Transverse colon (tissue), 4 donors: ENCODE measurements at regions not wholly inside any gene's neighbourhood (a gene's known extent, or its start where the extent isn't known, plus 50 kb on each side); places are given as distances from the start of the nearest gene placed in this dataset.

Experiments
- DNase-seq: peaks from one replicate; pipeline ENCODE4 v3.0.0-alpha.2; 2019
- H3K27ac ChIP-seq, 4 donors: fragments of 200-600 bp; sonication (generic); 2 replicates each; pipeline ENCODE4 v1.5.1; 2016 to 2018; ENCODE audit warnings: inconsistent platforms in 4 of 4
- H3K27me3 ChIP-seq: fragments of 200-600 bp; sonication (generic); 2 replicates; pipeline ENCODE4 v1.5.1; 2017; ENCODE audit warnings: inconsistent platforms
- H3K36me3 ChIP-seq, 4 donors: fragments of 200-600 bp; sonication (generic); 2 replicates each; pipeline ENCODE4 v1.5.1; 2017 to 2019; ENCODE audit warnings: inconsistent platforms in 4 of 4
- H3K4me1 ChIP-seq, 4 donors: fragments of 200-600 bp; sonication (generic); 2 replicates each; pipeline ENCODE4 v1.5.1; 2017 to 2020; ENCODE audit warnings: inconsistent platforms in 4 of 4
- H3K4me3 ChIP-seq, 4 donors: fragments of 200-600 bp; sonication (generic); 1 replicate in 1 of 4; 2 replicates in 3 of 4; pipeline versions ENCODE4 v1.5.1 to v1.6.1; 2017 to 2019; ENCODE audit warnings: inconsistent platforms in 4 of 4
- H3K9me3 ChIP-seq, 2 donors: fragments of 200-600 bp; sonication (generic); 2 replicates each; pipeline ENCODE4 v1.5.1; 2017 to 2019; ENCODE audit warnings: inconsistent platforms in 2 of 2
- CTCF ChIP-seq, 5 experiments: fragments of 200-600 bp in 3 of 5; fragments of 450-650 bp in 2 of 5; sonication (generic) in 3 of 5; IDR thresholded peaks; 1 replicate in 2 of 5; 2 replicates in 3 of 5; pipeline ENCODE4 v1.5.1; 2016 to 2017; ENCODE audit warnings: antibody characterized with exemption in 5 of 5, inconsistent platforms in 3 of 5, mild to moderate bottlenecking in 2 of 5, moderate library complexity in 1 of 5
- EP300 ChIP-seq: sonication (generic); formaldehyde crosslinking; IDR thresholded peaks from one replicate; pipeline ENCODE4 v1.6.1; 2017; ENCODE audit warnings: antibody characterized with exemption, low read depth
- POLR2A ChIP-seq: fragments of 450-650 bp; IDR thresholded peaks from one replicate; pipeline ENCODE4 v1.6.1; 2016; ENCODE audit warnings: antibody characterized with exemption, mild to moderate bottlenecking, moderate library complexity
- POLR2AphosphoS5 ChIP-seq, 3 donors: sonication (generic); formaldehyde crosslinking; IDR thresholded peaks; one replicate each; pipeline ENCODE4 v1.6.1; 2016; ENCODE audit warnings: antibody characterized with exemption in 3 of 3
- WGBS, 2 donors: methylation state at CpG; one replicate each; pipeline ENCODE4 v1.1.5; 2018; ENCODE audit warnings: low coverage in 1 of 2; 5-methylcytosine and 5-hydroxymethylcytosine counted together
- in situ Hi-C, 4 donors: fragments of 200-750 bp; cut with MboI; loops; one replicate each; pipeline versions ENCODE4 v1.15.0 to v1.15.1; 2017; ENCODE audit warnings: low sequenced_read_pairs in 3 of 4, low pct_ligation_motif_present in 1 of 4, low pct_unique_long_range_greater_than_20kb in 1 of 4
- intact Hi-C: fragments of 100-400 bp; cut with DNase I; formaldehyde crosslinking; loops from one replicate; pipeline ENCODE4 v1.15.1; 2023; ENCODE audit warnings: low total_unique reads

- intact Hi-C loops = no loop called here
- DNase-seq = no peak
- no peaks in the 10 kb centered on the region for H3K36me3 ChIP-seq
Observed at GRCh38 chr12:131477613-131478012, 233.3 kb upstream of the SFSWAP start.

GRCh38 chr12:131478468-131478867, 232.4 kb upstream of the SFSWAP start:
- no peak for DNase-seq
- Histone ChIP-seq H3K9me3 (no peaks in the 10 kb centered on the region), H3K4me1 (no peaks in the 10 kb centered on the region), H3K27me3 (no peaks in the 10 kb centered on the region), H3K36me3 (no peaks in the 10 kb centered on the region), H3K27ac (no peak overlapping the region), H3K4me3 (no peak overlapping the region)
- in situ Hi-C loops = no loop called here
- 31 to 57% methylated on average over 1 to 3 of the region's 3 CpGs for WGBS, 2 donors
- intact Hi-C loops = no loop called here
- TF ChIP-seq CTCF (IDR thresholded peaks at IDR 0.05) = no peak
- TF ChIP-seq POLR2AphosphoS5 (IDR thresholded peaks at IDR 0.05) = no peak
- TF ChIP-seq EP300 = no peak
- TF ChIP-seq POLR2A = no peak

More at GRCh38 chr12:131477613-131478012, 233.3 kb upstream of the SFSWAP start:
- in situ Hi-C loops = no loop called here
- H3K27me3 ChIP-seq = no peaks in the 10 kb centered on the region
- no peak overlapping the region for H3K27ac ChIP-seq
- no peak overlapping the region for H3K4me3 ChIP-seq
- TF ChIP-seq CTCF (IDR thresholded peaks at IDR 0.05) = no peak
- TF ChIP-seq POLR2A = no peak
- no peak for TF ChIP-seq POLR2AphosphoS5 (IDR thresholded peaks at IDR 0.05)
- no peak for TF ChIP-seq EP300
- no peaks in the 10 kb centered on the region for H3K9me3 ChIP-seq
- 92 to 100% methylated on average over 2 of the region's 2 CpGs for WGBS, 2 donors
- H3K4me1 ChIP-seq = no peaks in the 10 kb centered on the region

- no peak overlapping the region for H3K27ac ChIP-seq
- no peak for DNase-seq
- no peaks in the 10 kb centered on the region for H3K36me3 ChIP-seq
- no peak overlapping the region for H3K4me3 ChIP-seq
- no peaks in the 10 kb centered on the region for H3K27me3 ChIP-seq
- no peak for TF ChIP-seq CTCF (IDR thresholded peaks at IDR 0.05)
- no peak for TF ChIP-seq POLR2AphosphoS5 (IDR thresholded peaks at IDR 0.05)
- TF ChIP-seq POLR2A = no peak
- no peak for TF ChIP-seq EP300
- H3K4me1 ChIP-seq = no peaks in the 10 kb centered on the region
- WGBS, 2 donors = 76% methylated on average over 6 of the region's 6 CpGs; no CpG with 5 or more reads in 1 of the 2 donors
- intact Hi-C loops = no loop called here
- H3K9me3 ChIP-seq = no peaks in the 10 kb centered on the region
- in situ Hi-C loops = no loop called here
Observed at GRCh38 chr12:131482199-131482598, 228.7 kb upstream of the SFSWAP start.

- WGBS, 2 donors = 67 to 88% methylated on average over 3 to 9 of the region's 9 CpGs
- in situ Hi-C loops (no loop called here), intact Hi-C loops (no loop called here)
Observed at GRCh38 chr12:131482686-131483085, 228.2 kb upstream of the SFSWAP start.

More at GRCh38 chr12:131482686-131483085, 228.2 kb upstream of the SFSWAP start:
- TF ChIP-seq EP300 (no peak), POLR2AphosphoS5 (IDR thresholded peaks at IDR 0.05) (no peak), POLR2A (no peak), CTCF (IDR thresholded peaks at IDR 0.05) (no peak)
- H3K9me3 ChIP-seq = no peaks in the 10 kb centered on the region
- H3K4me1 ChIP-seq = no peaks in the 10 kb centered on the region
- H3K27ac ChIP-seq = no peak overlapping the region
- no peaks in the 10 kb centered on the region for H3K27me3 ChIP-seq
- DNase-seq = no peak
- no peaks in the 10 kb centered on the region for H3K36me3 ChIP-seq
- no peak overlapping the region for H3K4me3 ChIP-seq
